Mesendoderm (in vitro differentiated cells): ENCODE measurements at regions not wholly inside any gene's neighbourhood (a gene's known extent, or its start where the extent isn't known, plus 50 kb on each side); places are given as distances from the start of the nearest gene placed in this dataset.

Experiments used
- DNase-seq: peaks from one replicate; pipeline ENCODE4 v3.0.0; 2013
- H2AK5ac ChIP-seq: 2 replicates; pipeline ENCODE4 v1.6.1; 2013; ENCODE audit warnings: low read length, inconsistent platforms
- H2BK120ac ChIP-seq: 2 replicates; pipeline ENCODE4 v1.6.1; 2013; ENCODE audit warnings: low read depth, mild to moderate bottlenecking, low read length, moderate library complexity, mixed read lengths
- H2BK15ac ChIP-seq: replicated peaks from 2 replicates; pipeline ENCODE4 v1.6.1; 2013; ENCODE audit warnings: low read depth, mild to moderate bottlenecking, moderate library complexity
- H2BK5ac ChIP-seq: 2 replicates; pipeline ENCODE4 v1.6.1; 2013; ENCODE audit warnings: low read length, inconsistent platforms
- H3K18ac ChIP-seq: 2 replicates; pipeline ENCODE4 v1.6.1; 2013; ENCODE audit warnings: mild to moderate bottlenecking, low read length, mixed read lengths
- H3K23ac ChIP-seq: one replicate; pipeline ENCODE4 v1.6.1; 2013; ENCODE audit warnings: low read length
- H3K27ac ChIP-seq: 2 replicates; pipeline ENCODE4 v1.5.1; 2013; ENCODE audit warnings: low read depth, mild to moderate bottlenecking, inconsistent platforms, low read length, moderate library complexity
- H3K27me3 ChIP-seq: 2 replicates; pipeline ENCODE4 v1.6.1; 2013; ENCODE audit warnings: low read length, control low read depth, mild to moderate bottlenecking, inconsistent platforms; ENCODE audit not compliant: insufficient read depth, poor library complexity
- H3K36me3 ChIP-seq: 2 replicates; pipeline ENCODE4 v1.6.1; 2013; ENCODE audit warnings: low read length, inconsistent platforms; ENCODE audit not compliant: control insufficient read depth, insufficient read depth
- H3K4ac ChIP-seq: one replicate; pipeline ENCODE4 v1.6.1; 2013; ENCODE audit warnings: low read depth, mild to moderate bottlenecking, low read length, moderate library complexity
- H3K4me1 ChIP-seq: 2 replicates; pipeline ENCODE4 v1.6.1; 2013; ENCODE audit warnings: low read depth, low read length, inconsistent platforms; ENCODE audit not compliant: control insufficient read depth
- H3K4me2 ChIP-seq: 2 replicates; pipeline ENCODE4 v1.6.1; 2013; ENCODE audit warnings: low read length
- H3K4me3 ChIP-seq: 2 replicates; pipeline ENCODE4 v1.5.1; 2013; ENCODE audit warnings: mild to moderate bottlenecking, low read length
- H3K56ac ChIP-seq: one replicate; pipeline ENCODE4 v1.6.1; 2013; ENCODE audit warnings: low read length
- H3K79me1 ChIP-seq: 2 replicates; pipeline ENCODE4 v1.6.1; 2013; ENCODE audit warnings: low read length, inconsistent platforms
- H3K79me2 ChIP-seq: 2 replicates; pipeline ENCODE4 v1.6.1; 2013; ENCODE audit warnings: mild to moderate bottlenecking, low read length; ENCODE audit not compliant: control insufficient read depth, insufficient read depth
- H3K9ac ChIP-seq: 2 replicates; pipeline ENCODE4 v1.6.1; 2013; ENCODE audit warnings: low read length, inconsistent platforms
- H4K5ac ChIP-seq: one replicate; pipeline ENCODE4 v1.6.1; 2013; ENCODE audit warnings: low read length
- H4K8ac ChIP-seq: one replicate; pipeline ENCODE4 v1.6.1; 2013; ENCODE audit warnings: low read depth, mild to moderate bottlenecking, control low read depth, low read length, moderate library complexity
- WGBS: extraction: QIAGEN DNeasy Blood & Tissue Kit; methylation state at CpG from one replicate; pipeline ENCODE4 v1.1.7; 2013; ENCODE audit warnings: low lambda C conversion rate, missing lambda C conversion rate; ENCODE audit not compliant: insufficient coverage; ENCODE audit errors: extremely low coverage; 5-methylcytosine and 5-hydroxymethylcytosine counted together

DNA sequence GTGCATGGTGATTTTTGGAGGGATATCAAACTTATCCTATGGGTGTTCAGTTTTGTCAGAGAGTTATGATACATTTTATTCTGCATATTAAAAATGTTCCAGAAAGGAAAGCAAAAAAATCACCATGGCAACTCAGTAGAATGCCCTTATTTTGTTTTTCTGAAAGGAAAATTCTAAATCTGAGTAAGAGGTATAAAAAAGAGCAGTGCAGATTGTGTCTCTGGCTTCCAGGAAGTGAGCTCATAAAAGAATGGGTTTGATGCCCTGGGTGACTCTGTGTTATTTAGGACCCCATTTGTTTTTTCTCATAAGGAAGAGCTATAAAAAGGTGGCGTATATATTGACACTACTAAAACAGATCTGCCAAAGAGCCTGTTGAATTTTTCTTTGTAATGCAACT is 128.8 kb downstream of the UCHL1 start:
- H3K4me2 ChIP-seq, result no peak overlapping the region
- H4K5ac ChIP-seq, result no peak overlapping the region
- H3K79me1 ChIP-seq, result no peaks in the 10 kb centered on the region
- DNase-seq, result no peak
- H3K27me3 ChIP-seq, result no peaks in the 10 kb centered on the region
- no peak overlapping the region for H2BK5ac ChIP-seq
- H3K27ac ChIP-seq, result no peak overlapping the region
- no peak overlapping the region for H3K4ac ChIP-seq
- H2BK120ac ChIP-seq, result no peak overlapping the region
- no CpG with 5 or more reads among the region's 1 CpG for WGBS
- no peak overlapping the region for H3K4me3 ChIP-seq
- no peak overlapping the region for H3K18ac ChIP-seq
- no peaks in the 10 kb centered on the region for H3K79me2 ChIP-seq
- H3K23ac ChIP-seq, result no peak overlapping the region
- no peak overlapping the region for H2BK15ac ChIP-seq
- H2AK5ac ChIP-seq, result no peak overlapping the region
- no peaks in the 10 kb centered on the region for H3K4me1 ChIP-seq
- no peak overlapping the region for H3K56ac ChIP-seq
- no peaks in the 10 kb centered on the region for H3K36me3 ChIP-seq
- no peak overlapping the region for H3K9ac ChIP-seq
- no peak overlapping the region for H4K8ac ChIP-seq

GRCh38 chr4:41388080-41388479 is 131.4 kb downstream of the UCHL1 start:
- no peak overlapping the region for H3K23ac ChIP-seq
- no peak overlapping the region for H3K18ac ChIP-seq
- no peak overlapping the region for H2BK5ac ChIP-seq
- WGBS, result no CpG with 5 or more reads among the region's 2 CpGs
- H3K36me3 ChIP-seq, result no peaks in the 10 kb centered on the region
- H3K79me1 ChIP-seq, result no peaks in the 10 kb centered on the region
- no peak overlapping the region for H4K8ac ChIP-seq
- no peak overlapping the region for H3K4me2 ChIP-seq
- H2AK5ac ChIP-seq, result no peak overlapping the region
- H3K27ac ChIP-seq, result no peak overlapping the region
- DNase-seq, result no peak
- H2BK120ac ChIP-seq, result no peak overlapping the region
- no peak overlapping the region for H3K9ac ChIP-seq
- no peaks in the 10 kb centered on the region for H3K27me3 ChIP-seq
- no peak overlapping the region for H3K4ac ChIP-seq
- H3K4me3 ChIP-seq, result no peak overlapping the region
- no peak overlapping the region for H2BK15ac ChIP-seq
- H3K79me2 ChIP-seq, result no peaks in the 10 kb centered on the region
- no peaks in the 10 kb centered on the region for H3K4me1 ChIP-seq
- no peak overlapping the region for H4K5ac ChIP-seq
- H3K56ac ChIP-seq, result no peak overlapping the region

- H3K23ac ChIP-seq, result no peak overlapping the region
- no peak overlapping the region for H4K5ac ChIP-seq
- H3K27me3 ChIP-seq, result no peaks in the 10 kb centered on the region
- no peak overlapping the region for H2AK5ac ChIP-seq
- H2BK15ac ChIP-seq, result no peak overlapping the region
- H3K4me1 ChIP-seq, result no peaks in the 10 kb centered on the region
- no peaks in the 10 kb centered on the region for H3K79me2 ChIP-seq
- no peak for DNase-seq
- no peak overlapping the region for H2BK120ac ChIP-seq
- no peak overlapping the region for H3K27ac ChIP-seq
- H3K4ac ChIP-seq, result no peak overlapping the region
- no peak overlapping the region for H3K9ac ChIP-seq
- no peak overlapping the region for H4K8ac ChIP-seq
- H3K56ac ChIP-seq, result no peak overlapping the region
- no peak overlapping the region for H3K4me2 ChIP-seq
- no peak overlapping the region for H3K4me3 ChIP-seq
- H3K79me1 ChIP-seq, result no peaks in the 10 kb centered on the region
- no peak overlapping the region for H3K18ac ChIP-seq
- H2BK5ac ChIP-seq, result no peak overlapping the region
- no CpG with 5 or more reads among the region's 3 CpGs for WGBS
- H3K36me3 ChIP-seq, result no peaks in the 10 kb centered on the region
Observed at GRCh38 chr4:41389356-41389755, 132.6 kb downstream of the UCHL1 start.

- H4K8ac ChIP-seq, result no peak overlapping the region
- no peaks in the 10 kb centered on the region for H3K79me1 ChIP-seq
- no peak overlapping the region for H3K18ac ChIP-seq
- no peak overlapping the region for H2BK15ac ChIP-seq
- H2BK5ac ChIP-seq, result no peak overlapping the region
- H4K5ac ChIP-seq, result no peak overlapping the region
- no peak for DNase-seq
- no peaks in the 10 kb centered on the region for H3K79me2 ChIP-seq
- no peak overlapping the region for H2AK5ac ChIP-seq
- no peaks in the 10 kb centered on the region for H3K27me3 ChIP-seq
- no peak overlapping the region for H3K4me3 ChIP-seq
- H3K4me1 ChIP-seq, result no peaks in the 10 kb centered on the region
- no peak overlapping the region for H3K56ac ChIP-seq
- no peak overlapping the region for H3K27ac ChIP-seq
- H3K4me2 ChIP-seq, result no peak overlapping the region
- no peaks in the 10 kb centered on the region for H3K36me3 ChIP-seq
- H3K9ac ChIP-seq, result no peak overlapping the region
- H3K23ac ChIP-seq, result no peak overlapping the region
- no peak overlapping the region for H2BK120ac ChIP-seq
- no peak overlapping the region for H3K4ac ChIP-seq
- WGBS, result no CpG with 5 or more reads among the region's 2 CpGs
Observed at GRCh38 chr4:41390661-41391060, 133.9 kb downstream of the UCHL1 start.

DNA sequence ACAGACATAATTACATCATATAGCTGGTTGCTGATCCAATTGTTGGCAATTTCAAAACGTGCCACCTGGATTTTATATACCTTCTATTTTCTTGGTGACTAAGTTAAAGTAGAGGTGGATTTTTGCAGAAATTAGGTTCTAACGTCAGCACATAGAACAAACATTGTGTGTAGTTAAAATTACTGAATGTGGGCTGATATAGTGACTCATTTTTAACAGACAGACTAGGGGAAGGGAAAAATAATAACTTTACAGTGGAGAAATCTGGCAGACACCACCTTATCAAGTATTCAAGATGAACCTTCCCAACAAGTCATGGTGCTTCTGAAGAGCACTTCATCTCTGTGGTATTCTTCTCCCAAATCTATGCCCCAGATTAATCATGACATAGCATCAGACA is 134.5 kb downstream of the UCHL1 start:
- DNase-seq, result no peak
- Histone ChIP-seq H3K4me2 (no peak overlapping the region), H2BK120ac (no peak overlapping the region), H3K27me3 (no peaks in the 10 kb centered on the region), H3K9ac (no peak overlapping the region), H2BK15ac (no peak overlapping the region), H2BK5ac (no peak overlapping the region), H3K4me3 (no peak overlapping the region), H2AK5ac (no peak overlapping the region), H3K79me1 (no peaks in the 10 kb centered on the region), H3K27ac (no peak overlapping the region), H3K79me2 (no peaks in the 10 kb centered on the region), H3K4ac (no peak overlapping the region), H4K8ac (no peak overlapping the region), H3K56ac (no peak overlapping the region), H4K5ac (no peak overlapping the region), H3K36me3 (no peaks in the 10 kb centered on the region), H3K18ac (no peak overlapping the region), H3K23ac (no peak overlapping the region), H3K4me1 (no peaks in the 10 kb centered on the region)
- no CpG with 5 or more reads among the region's 2 CpGs for WGBS

GRCh38 chr4:41394481-41394894 is 137.8 kb downstream of the UCHL1 start:
- H3K27ac ChIP-seq, result no peak overlapping the region
- H3K18ac ChIP-seq, result no peak overlapping the region
- H3K79me1 ChIP-seq, result no peaks in the 10 kb centered on the region
- H3K36me3 ChIP-seq, result no peaks in the 10 kb centered on the region
- H4K8ac ChIP-seq, result no peak overlapping the region
- no peak overlapping the region for H3K4ac ChIP-seq
- H3K27me3 ChIP-seq, result no peaks in the 10 kb centered on the region
- H3K4me1 ChIP-seq, result no peaks in the 10 kb centered on the region
- no peak overlapping the region for H2BK5ac ChIP-seq
- H3K79me2 ChIP-seq, result no peaks in the 10 kb centered on the region
- H4K5ac ChIP-seq, result no peak overlapping the region
- H2BK15ac ChIP-seq, result no peak overlapping the region
- no peak overlapping the region for H2BK120ac ChIP-seq
- no peak for DNase-seq
- H3K23ac ChIP-seq, result no peak overlapping the region
- no peak overlapping the region for H2AK5ac ChIP-seq
- H3K4me3 ChIP-seq, result no peak overlapping the region
- no CpG with 5 or more reads among the region's 2 CpGs for WGBS
- no peak overlapping the region for H3K4me2 ChIP-seq
- H3K56ac ChIP-seq, result no peak overlapping the region
- H3K9ac ChIP-seq, result no peak overlapping the region
